IPS-NIHi7 (cell line): ENCODE measurements at regions not wholly inside any gene's neighbourhood (a gene's known extent, or its start where the extent isn't known, plus 50 kb on each side); places are given as distances from the start of the nearest gene placed in this dataset.
"Not testable (repeated sequence)": the region's sequence is repeated elsewhere in the genome, so short reads cannot be mapped to it uniquely, and the experiment has no call there.

Experiments
- DNase-seq: peaks from one replicate; pipeline ENCODE4 v3.0.0; 2012; ENCODE audit warnings: mixed read lengths; ENCODE audit errors: extremely low spot score

GRCh38 chr17:77618731-77619130, 339.8 kb upstream of the TNRC6C start:
- no peak for DNase-seq

- no peak for DNase-seq
Measured at GRCh38 chr17:77619326-77619725, 339.2 kb upstream of the TNRC6C start.

GRCh38 chr17:77619851-77620250, 338.7 kb upstream of the TNRC6C start:
- DNase-seq = no peak

GRCh38 chr17:77620282-77620681, 338.2 kb upstream of the TNRC6C start:
- no peak for DNase-seq

GRCh38 chr17:77622084-77622483, 336.4 kb upstream of the TNRC6C start:
- not testable (repeated sequence) for DNase-seq

GRCh38 chr17:77622647-77623046, 335.9 kb upstream of the TNRC6C start:
- no peak for DNase-seq

- DNase-seq = not testable (repeated sequence)
Measured at GRCh38 chr17:77623321-77623720, 335.2 kb upstream of the TNRC6C start.

- no peak for DNase-seq
Measured at GRCh38 chr17:77628035-77628434, 330.5 kb upstream of the TNRC6C start.

- not testable (repeated sequence) for DNase-seq
Measured at GRCh38 chr17:77629284-77629683, 329.2 kb upstream of the TNRC6C start.

- no peak for DNase-seq
Measured at GRCh38 chr17:77631307-77631706, 327.2 kb upstream of the TNRC6C start.

- DNase-seq = no peak
Measured at GRCh38 chr17:77632619-77633018, 325.9 kb upstream of the TNRC6C start.

- no peak for DNase-seq
Measured at GRCh38 chr17:77634710-77635109, 323.8 kb upstream of the TNRC6C start.

- DNase-seq = no peak
Measured at GRCh38 chr17:77635176-77635575, 323.3 kb upstream of the TNRC6C start.

GRCh38 chr17:77635785-77636184, 322.7 kb upstream of the TNRC6C start:
- DNase-seq = not testable (repeated sequence)

GRCh38 chr17:77636835-77637817, 321.4 kb upstream of the TNRC6C start:
- DNase-seq = no peak

GRCh38 chr17:77637818-77638575, 320.5 kb upstream of the TNRC6C start:
- no peak for DNase-seq

- no peak for DNase-seq
Measured at GRCh38 chr17:77640252-77640651, 318.3 kb upstream of the TNRC6C start.

GRCh38 chr17:77640916-77641605, 317.4 kb upstream of the TNRC6C start:
- no peak for DNase-seq

- DNase-seq = no peak
Measured at GRCh38 chr17:77641718-77642117, 316.8 kb upstream of the TNRC6C start.

GRCh38 chr17:77644181-77645071, 314.1 kb upstream of the TNRC6C start:
- no peak for DNase-seq
